ENCODE measurements at regions not wholly inside any gene's neighbourhood (a gene's known extent, or its start where the extent isn't known, plus 50 kb on each side); places are given as distances from the start of the nearest gene placed in this dataset.

- DNase-seq (ENCODE audit: low read depth in 2 of 3, low spot score in 2 of 3): no peak
These were observed 794.9 kb downstream of the TLE4 start for GRCh38 chr9:80366626-80367025.

GRCh38 chr9:80359941-80360881, 788.4 kb downstream of the TLE4 start:
- DNase-seq (ENCODE audit: low read depth in 2 of 3, low spot score in 2 of 3): no peak

GRCh38 chr9:80359291-80359690, 787.5 kb downstream of the TLE4 start:
- no peak for DNase-seq (ENCODE audit: low read depth in 2 of 3, low spot score in 2 of 3)

- no peak for DNase-seq (ENCODE audit: low read depth in 2 of 3, low spot score in 2 of 3)
These were observed 781.2 kb downstream of the TLE4 start for GRCh38 chr9:80352967-80353366.

GRCh38 chr9:80351612-80352011, 779.8 kb downstream of the TLE4 start:
- no peak for DNase-seq (ENCODE audit: low read depth in 2 of 3, low spot score in 2 of 3)

GRCh38 chr9:80326105-80326504, 754.3 kb downstream of the TLE4 start:
- DNase-seq (ENCODE audit: low read depth in 2 of 3, low spot score in 2 of 3): no peak

GRCh38 chr9:80320916-80321315, 749.2 kb downstream of the TLE4 start:
- DNase-seq (ENCODE audit: low read depth in 2 of 3, low spot score in 2 of 3): no peak

- no peak for DNase-seq (ENCODE audit: low read depth in 2 of 3, low spot score in 2 of 3)
These were observed 748.7 kb downstream of the TLE4 start for GRCh38 chr9:80320480-80320879.

- no peak for DNase-seq (ENCODE audit: low read depth in 2 of 3, low spot score in 2 of 3)
These were observed 733.4 kb downstream of the TLE4 start for GRCh38 chr9:80305136-80305535.

GRCh38 chr9:80294955-80295354, 723.2 kb downstream of the TLE4 start:
- no peak for DNase-seq (ENCODE audit: low read depth in 2 of 3, low spot score in 2 of 3)

GRCh38 chr9:80294318-80294717, 722.6 kb downstream of the TLE4 start:
- DNase-seq (ENCODE audit: low read depth in 2 of 3, low spot score in 2 of 3): no peak

- DNase-seq (ENCODE audit: low read depth in 2 of 3, low spot score in 2 of 3): no peak
These were observed 720.5 kb downstream of the TLE4 start for GRCh38 chr9:80292231-80292630.

GRCh38 chr9:80285326-80285725, 713.6 kb downstream of the TLE4 start:
- DNase-seq (ENCODE audit: low read depth in 2 of 3, low spot score in 2 of 3): no peak

GRCh38 chr9:80282766-80283165, 711.0 kb downstream of the TLE4 start:
- no peak for DNase-seq (ENCODE audit: low read depth in 2 of 3, low spot score in 2 of 3)

- DNase-seq (ENCODE audit: low read depth in 2 of 3, low spot score in 2 of 3): no peak
These were observed 687.3 kb downstream of the TLE4 start for GRCh38 chr9:80259079-80259478.

- no peak for DNase-seq (ENCODE audit: low read depth in 2 of 3, low spot score in 2 of 3)
These were observed 680.0 kb downstream of the TLE4 start for GRCh38 chr9:80251778-80252177.

- no peak for DNase-seq (ENCODE audit: low read depth in 2 of 3, low spot score in 2 of 3)
These were observed 670.3 kb downstream of the TLE4 start for GRCh38 chr9:80242022-80242421.

GRCh38 chr9:80235752-80236151, 664.0 kb downstream of the TLE4 start:
- no peak for DNase-seq (ENCODE audit: low read depth in 2 of 3, low spot score in 2 of 3)

GRCh38 chr9:80233906-80234305, 662.1 kb downstream of the TLE4 start:
- no peak for DNase-seq (ENCODE audit: low read depth in 2 of 3, low spot score in 2 of 3)

- DNase-seq (ENCODE audit: low read depth in 2 of 3, low spot score in 2 of 3): no peak
These were observed 661.5 kb downstream of the TLE4 start for GRCh38 chr9:80233102-80233843.

- DNase-seq (ENCODE audit: low read depth in 2 of 3, low spot score in 2 of 3): no peak
These were observed 659.8 kb downstream of the TLE4 start for GRCh38 chr9:80231318-80232236.
